ENCODE measurements at regions not wholly inside any gene's neighbourhood (a gene's known extent, or its start where the extent isn't known, plus 50 kb on each side); places are given as distances from the start of the nearest gene placed in this dataset.

DNA sequence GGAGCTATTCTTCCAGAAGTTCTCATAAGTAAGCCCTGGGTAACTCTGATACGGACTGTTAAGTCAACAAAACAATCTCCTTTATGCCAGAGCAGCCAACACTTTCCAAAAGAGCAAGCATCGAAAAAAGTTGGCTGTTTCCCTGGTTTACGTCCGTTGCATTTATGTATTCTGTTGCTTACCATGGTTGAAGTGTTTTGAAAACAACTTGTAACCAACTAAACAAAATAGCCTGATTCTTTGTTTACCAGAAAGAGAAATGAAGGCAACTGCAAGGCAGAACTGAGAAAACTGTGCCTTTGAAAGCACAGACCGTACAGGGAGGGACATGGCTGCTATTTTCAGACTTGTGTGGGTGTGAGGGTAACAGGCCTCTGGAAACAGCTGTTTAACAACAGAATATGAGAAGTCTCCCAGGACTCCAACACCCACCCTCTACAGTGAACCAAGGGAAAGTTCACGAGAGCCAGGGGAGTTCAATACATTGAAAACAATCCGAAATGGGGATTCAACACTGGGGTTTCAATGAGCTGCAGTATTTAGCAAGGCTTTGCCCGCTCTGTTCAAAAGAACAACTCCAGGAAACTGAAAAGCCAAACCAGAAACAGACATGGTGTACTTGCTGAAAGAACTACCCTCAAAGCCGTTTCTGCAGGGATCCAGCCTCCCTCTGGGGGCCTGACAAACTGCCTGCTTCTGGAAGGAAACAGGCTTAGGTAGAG lies 95.8 kb upstream of the EGFL6 start:
- no peak for TF ChIP-seq CTCF (optimal IDR thresholded peaks at IDR 0.05 in 1 of 3, IDR thresholded peaks at IDR 0.05 in 1 of 3, conservative IDR thresholded peaks at IDR 0.05 in 1 of 3; ENCODE audit: extremely low read depth in 1 of 3, insufficient read depth in 2 of 3, low read length in 3 of 3)
- no peak for TF ChIP-seq EZH2 (IDR thresholded peaks at IDR 0.05; ENCODE audit: low read length)

Measured in keratinocyte (primary cell).